HG02938 (cell line): ENCODE measurements at regions not wholly inside any gene's neighbourhood (a gene's known extent, or its start where the extent isn't known, plus 50 kb on each side); places are given as distances from the start of the nearest gene placed in this dataset.
"Not testable (repeated sequence)": the region's sequence is repeated elsewhere in the genome, so short reads cannot be mapped to it uniquely, and the experiment has no call there.

Experiments
- ATAC-seq: cut with Tn5 transposase; IDR thresholded peaks from one replicate; pipeline ENCODE4 v1.9.1; 2021; ENCODE audit warnings: mild to moderate bottlenecking, moderate library complexity; ENCODE audit not compliant: unreplicated experiment

DNA sequence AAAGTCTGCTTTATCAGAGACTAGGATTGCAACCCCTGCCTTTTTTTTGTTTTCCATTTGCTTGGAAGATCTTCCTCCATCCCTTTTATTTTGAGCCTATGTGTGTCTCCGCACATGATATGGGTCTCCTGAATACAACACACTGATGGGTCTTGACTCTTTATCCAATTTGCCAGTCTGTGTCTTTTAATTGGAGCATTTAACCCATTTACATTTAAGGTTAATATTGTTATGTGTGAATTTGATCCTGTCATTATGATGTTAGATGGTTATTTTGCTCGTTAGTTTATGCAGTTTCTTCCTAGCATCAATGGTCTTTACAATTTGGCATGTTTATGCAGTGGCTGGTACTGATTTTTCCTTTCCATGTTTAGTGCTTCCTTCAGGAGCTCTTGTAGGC is 84.0 kb upstream of the B3GAT1 start:
- not testable (repeated sequence) for ATAC-seq

- ATAC-seq = not testable (repeated sequence)
Observed at GRCh38 chr11:134494395-134494794, 82.4 kb upstream of the B3GAT1 start.

- not testable (repeated sequence) for ATAC-seq
Observed at GRCh38 chr11:134492411-134492810, 80.4 kb upstream of the B3GAT1 start.

DNA sequence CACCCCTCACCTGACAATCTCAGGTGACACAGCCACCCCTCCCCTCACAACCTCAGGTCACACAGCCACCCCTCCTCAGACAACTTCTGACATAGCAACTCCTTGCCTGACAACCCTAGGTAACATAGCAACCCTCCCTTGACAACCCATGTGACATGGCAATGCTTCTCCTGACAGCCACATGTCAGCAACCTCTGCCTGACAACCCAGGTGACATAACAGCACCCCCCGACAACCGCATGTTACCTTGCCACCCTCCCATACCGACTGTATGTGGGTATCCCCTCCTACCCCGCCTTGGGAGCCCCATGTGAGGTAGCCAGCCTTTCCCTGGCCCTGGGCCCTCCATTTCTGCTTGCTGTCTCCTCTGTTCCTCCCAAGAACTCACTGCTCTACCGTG is 77.7 kb upstream of the B3GAT1 start:
- no peak for ATAC-seq

DNA sequence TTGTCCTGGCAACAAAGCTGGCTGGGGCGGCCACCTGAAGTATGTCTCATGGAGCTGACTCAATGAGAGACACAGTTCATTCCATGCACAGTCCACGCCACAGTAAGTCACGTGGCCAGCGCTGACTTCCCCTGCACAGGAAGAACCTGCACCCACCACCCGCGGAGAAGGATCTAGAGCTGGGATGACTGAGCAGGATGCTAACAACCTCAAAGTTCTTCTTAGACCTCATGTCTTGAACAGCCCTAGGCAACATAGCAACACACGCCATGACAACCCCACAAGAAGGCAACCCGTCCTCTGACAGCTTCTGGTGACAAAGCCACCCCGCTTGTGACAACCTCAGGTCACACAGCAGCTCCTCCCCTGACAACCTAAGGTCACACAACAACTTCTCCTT is 76.9 kb upstream of the B3GAT1 start:
- no peak for ATAC-seq

DNA sequence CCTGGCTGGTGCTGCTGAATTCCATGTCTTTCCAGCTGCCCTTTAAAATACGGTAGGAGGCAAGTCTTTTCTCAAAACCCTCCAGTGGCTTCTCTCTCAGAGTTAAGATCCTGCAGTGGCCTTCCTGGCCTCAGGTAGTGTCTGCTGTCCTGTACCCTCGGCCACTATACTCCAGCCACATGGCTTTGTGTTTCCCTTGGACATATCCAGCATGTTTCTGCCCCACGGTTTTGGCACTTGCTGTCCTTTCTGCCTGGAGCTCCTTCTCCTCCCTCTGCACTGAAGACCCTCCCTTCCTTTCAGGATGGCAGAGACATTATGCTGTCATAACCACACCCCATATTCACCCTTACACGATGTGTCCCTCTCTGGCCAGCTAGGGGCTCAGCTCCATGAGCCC is 76.5 kb upstream of the B3GAT1 start:
- no peak for ATAC-seq

GRCh38 chr11:134487696-134488095 is 75.7 kb upstream of the B3GAT1 start:
- ATAC-seq = no peak

DNA sequence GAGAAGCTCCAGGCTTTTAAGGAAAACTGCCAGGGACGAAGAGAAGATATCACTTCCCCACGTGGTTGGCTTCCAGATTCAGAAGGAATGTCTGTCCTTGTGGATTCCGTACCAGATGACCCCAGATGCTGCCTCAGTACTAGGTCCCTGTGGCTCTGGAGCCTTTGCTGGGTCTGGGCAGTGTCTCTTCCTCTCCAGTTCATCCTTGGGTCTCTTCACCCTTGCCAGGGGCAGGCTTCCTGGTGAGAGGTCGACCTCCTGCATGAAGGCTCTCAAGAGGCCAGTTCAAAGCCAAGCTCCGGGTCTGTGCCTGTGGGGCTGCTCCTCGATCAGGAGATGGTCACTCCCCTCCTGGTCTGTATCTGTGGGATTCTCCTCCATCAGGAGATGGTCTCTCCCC is 74.7 kb upstream of the B3GAT1 start:
- no peak for ATAC-seq

GRCh38 chr11:134486106-134486505 is 74.1 kb upstream of the B3GAT1 start:
- ATAC-seq = no peak

DNA sequence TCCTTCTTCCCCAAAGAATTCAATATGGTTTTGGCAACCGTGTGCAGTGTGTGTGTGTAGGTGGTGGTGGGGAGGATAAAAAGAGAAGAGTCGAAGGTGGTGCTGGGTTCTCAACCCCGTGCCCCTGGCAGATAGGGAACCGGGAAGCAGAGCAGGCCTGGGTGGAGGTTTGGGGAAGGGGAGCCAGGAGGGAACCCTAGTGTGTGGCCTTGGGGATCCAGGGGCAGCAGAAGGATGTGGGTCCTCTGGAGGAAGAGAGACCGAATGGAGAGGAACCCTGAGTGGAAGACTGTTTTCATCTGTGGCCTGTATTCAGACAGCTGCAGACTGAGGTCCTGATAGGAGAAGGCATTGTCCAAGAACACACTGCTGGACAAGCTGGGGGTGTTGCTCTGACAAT is 73.3 kb upstream of the B3GAT1 start:
- ATAC-seq = no peak

DNA sequence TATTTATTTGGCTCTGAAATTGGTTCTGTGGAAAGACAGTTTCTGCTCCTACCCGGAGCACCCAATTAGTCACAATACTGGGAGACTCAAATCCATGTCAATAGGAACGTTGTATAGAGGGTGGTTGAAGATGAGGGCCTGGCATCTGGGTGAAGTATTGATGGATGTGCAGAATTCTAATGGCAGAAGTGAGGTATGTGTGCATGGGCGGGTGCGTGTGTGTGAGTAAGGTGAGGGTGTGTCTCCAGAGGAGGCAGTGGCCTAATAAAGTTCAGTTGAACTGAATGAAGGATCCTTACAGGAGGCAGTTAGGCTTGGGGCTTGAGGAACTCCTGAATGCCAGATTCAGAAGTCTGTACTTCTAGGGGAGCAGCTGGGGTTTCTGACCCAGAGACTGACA is 71.8 kb upstream of the B3GAT1 start:
- ATAC-seq = no peak

DNA sequence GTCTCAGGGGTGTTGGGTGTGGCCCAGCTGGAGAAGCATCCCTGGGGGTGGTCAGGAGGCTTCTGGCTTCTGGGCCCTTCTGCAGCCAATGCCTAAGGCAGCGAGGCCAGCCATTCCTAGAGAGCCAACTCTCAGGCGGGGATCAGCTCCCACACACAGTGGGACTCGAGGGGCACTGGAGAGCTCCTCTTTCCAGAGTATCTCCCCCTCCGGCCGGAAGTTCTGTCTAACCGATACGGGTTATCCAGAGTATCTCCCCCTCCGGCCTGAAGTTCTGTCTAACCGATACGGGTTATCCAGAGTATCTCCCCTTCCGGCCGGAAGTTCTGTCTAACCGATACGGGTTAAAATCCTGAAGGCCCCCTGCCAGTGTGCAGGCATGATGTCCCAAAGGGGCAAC is 71.2 kb upstream of the B3GAT1 start:
- ATAC-seq = no peak

GRCh38 chr11:134482865-134483264 is 70.8 kb upstream of the B3GAT1 start:
- no peak for ATAC-seq

GRCh38 chr11:134481933-134482527 is 70.0 kb upstream of the B3GAT1 start:
- no peak for ATAC-seq

DNA sequence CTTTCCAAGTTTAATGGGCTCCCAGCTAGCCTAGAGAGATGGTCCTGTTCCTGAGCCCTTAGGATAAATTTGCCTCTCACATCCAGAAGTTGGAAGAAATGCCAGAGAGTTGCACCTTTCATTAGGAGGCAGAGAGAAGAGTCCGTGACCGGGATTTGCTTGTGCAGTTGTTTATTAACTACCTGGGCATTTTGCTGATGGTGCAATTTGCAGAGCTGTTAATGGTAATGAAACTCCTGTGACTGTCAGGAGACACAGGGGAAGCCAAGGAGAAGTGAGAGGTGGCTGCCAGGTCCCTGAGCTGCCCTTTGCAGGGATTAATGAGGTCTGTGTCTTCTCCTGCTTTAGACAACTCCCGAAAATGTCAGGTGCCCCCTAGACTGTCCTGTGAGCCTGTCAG is 69.1 kb upstream of the B3GAT1 start:
- no peak for ATAC-seq

GRCh38 chr11:134480136-134480712 is 68.2 kb upstream of the B3GAT1 start:
- no peak for ATAC-seq

DNA sequence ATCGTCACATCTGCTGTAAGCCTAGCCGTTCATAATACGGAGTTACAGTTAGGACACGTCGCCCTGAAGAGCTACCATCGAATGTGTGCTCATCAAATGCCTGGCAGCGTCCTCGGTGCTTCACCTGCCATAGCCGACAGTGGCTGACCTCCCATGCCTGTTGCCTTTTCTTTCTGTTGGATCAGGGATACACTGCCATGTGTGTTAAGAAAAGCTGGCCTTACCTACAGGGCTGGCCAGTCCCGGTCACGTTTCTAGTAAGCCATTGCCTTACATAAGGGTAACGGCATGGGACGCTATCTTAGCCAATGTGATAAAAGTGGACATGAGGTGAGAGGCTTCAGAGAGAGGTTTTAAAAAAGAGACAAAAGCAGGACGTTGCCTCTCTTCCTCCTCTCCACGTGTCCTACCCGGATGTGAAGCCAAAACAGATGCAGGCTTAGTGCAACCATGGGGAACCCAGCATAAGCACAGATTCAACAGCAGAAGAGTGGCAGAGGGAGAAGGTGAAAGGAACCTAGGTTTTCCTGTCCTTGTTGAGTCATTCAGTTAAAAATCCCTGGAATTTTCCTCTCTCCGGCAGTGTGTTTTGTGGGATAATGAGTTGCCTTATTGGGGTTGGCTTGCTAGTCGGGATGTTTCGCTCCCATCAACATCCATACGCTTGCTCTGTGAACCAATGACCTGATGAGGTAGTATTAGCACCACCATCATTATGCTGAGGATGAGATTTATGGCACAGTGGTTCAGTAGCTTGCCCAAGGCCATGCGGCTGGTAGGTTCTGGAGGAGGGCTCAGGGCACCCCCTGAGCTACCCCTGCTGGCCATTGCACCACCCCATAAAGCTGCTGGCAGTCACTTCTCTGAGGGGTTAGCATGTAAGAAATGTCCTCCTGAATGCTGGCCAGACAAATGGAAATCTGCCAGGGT is 67.4 kb upstream of the B3GAT1 start:
- ATAC-seq = no peak

- ATAC-seq = no peak
Observed at GRCh38 chr11:134478611-134479010, 66.6 kb upstream of the B3GAT1 start.

DNA sequence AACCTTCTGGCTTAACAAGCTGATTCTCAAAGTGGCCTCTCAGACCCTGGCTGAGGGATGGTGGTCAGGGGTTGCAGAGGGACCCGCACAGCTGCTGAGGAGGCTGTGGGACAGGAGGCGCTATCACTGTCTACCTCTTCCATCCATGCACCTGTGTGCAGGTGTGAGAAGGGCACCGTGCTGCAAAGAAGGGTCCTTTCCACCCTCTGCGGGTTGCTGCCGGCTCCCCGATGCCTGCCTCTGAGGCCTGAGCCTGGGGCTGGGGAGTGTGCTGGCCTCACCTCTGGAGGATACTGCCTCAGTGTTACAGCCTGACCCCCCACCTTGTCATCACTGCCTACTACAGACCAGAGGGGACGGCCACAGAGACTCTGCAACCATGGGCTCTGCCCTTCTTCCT is 66.1 kb upstream of the B3GAT1 start:
- ATAC-seq = no peak

DNA sequence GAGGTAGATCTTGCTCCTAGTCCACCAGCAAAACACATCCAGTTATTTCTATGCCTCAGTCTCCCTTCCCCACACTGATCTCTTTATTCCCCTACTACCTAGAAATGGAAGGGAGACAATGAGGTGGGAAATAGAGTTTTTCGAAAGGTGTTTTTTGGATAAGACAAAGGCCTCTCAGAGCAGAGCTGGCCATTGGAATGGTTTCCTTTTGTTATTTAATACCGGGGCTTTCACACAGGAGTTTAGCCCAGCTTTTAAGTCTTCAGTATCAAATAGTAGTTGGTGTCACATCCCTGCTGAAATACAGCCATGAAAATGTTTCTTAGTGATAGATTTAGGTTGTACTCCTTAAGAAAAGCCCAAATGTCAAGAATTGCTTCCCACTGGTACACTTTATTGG is 65.4 kb upstream of the B3GAT1 start:
- ATAC-seq = no peak

DNA sequence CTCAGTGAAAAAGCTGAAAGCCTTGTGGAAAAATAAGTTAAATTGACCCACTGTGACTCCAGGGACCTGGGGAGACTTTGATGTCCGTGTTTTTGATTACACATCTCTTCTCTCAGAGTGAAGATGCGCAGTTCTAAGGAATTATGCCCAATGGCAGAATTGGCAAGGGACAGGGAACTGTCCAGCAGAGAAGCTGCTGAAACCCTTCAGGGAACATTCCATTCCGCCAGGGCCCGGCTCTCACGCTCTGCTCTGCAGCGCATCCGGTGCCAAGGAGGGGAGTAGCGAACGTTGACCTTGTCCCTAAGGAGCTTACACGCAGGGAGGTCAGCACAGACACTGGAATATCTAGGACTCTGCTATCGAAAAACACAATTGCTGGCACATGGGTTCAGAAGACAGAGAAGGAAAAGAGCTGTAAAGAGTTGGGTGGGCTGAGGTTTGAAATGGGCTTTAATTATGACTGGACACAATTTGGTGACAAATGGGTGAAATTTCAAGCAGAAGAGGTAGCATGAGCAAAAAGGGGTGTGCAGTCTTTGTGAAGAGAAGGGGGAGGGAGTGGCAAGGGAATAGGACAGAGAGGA is 64.5 kb upstream of the B3GAT1 start:
- ATAC-seq = no peak

- no peak for ATAC-seq
Observed at GRCh38 chr11:134475951-134476350, 63.9 kb upstream of the B3GAT1 start.
